ENCODE measurements at regions not wholly inside any gene's neighbourhood (a gene's known extent, or its start where the extent isn't known, plus 50 kb on each side); places are given as distances from the start of the nearest gene placed in this dataset.

DNA sequence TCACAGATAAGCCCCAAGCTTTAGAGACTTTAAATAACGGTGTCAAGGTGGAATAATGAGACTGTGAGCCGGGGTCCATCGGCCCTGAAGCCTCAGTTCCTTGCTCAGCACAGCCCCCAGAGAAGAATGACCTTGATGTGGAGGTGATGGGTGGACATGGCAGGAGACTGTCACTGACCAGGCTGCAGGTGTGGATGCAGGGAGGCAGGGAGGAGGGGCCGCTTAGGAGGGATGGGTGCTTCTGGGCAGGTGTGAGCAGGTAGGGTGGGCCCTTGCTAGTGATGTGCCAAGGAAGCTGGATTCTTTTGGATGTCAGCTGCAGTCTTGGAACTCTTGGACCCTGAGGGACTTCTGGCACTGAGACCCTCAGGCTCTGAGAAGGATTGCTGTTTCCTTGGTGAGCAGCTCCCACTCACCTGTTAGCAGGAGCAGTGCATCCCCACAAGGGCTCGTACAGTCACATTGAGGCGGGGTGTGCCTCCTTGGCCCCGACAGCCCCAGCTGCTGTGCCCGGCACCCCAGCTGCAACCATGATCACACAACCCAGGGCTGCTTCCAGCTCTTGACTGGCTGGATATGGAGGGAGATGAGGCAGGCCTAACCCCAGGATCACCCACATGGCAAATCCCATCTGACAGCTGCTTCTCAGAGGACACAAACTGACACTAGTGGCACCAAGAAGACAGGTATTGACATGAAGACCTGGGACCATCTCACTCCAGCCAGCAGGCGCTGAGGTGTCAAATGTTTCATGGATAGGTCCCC lies 209.8 kb upstream of the HDAC4 start:
- TF ChIP-seq POLR2A (IDR thresholded peaks at IDR 0.05), result no peak
- no peak for TF ChIP-seq POLR2AphosphoS5 (IDR thresholded peaks at IDR 0.05)
- TF ChIP-seq, protein P1, sequence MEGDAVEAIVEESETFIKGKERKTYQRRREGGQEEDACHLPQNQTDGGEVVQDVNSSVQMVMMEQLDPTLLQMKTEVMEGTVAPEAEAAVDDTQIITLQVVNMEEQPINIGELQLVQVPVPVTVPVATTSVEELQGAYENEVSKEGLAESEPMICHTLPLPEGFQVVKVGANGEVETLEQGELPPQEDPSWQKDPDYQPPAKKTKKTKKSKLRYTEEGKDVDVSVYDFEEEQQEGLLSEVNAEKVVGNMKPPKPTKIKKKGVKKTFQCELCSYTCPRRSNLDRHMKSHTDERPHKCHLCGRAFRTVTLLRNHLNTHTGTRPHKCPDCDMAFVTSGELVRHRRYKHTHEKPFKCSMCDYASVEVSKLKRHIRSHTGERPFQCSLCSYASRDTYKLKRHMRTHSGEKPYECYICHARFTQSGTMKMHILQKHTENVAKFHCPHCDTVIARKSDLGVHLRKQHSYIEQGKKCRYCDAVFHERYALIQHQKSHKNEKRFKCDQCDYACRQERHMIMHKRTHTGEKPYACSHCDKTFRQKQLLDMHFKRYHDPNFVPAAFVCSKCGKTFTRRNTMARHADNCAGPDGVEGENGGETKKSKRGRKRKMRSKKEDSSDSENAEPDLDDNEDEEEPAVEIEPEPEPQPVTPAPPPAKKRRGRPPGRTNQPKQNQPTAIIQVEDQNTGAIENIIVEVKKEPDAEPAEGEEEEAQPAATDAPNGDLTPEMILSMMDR (IDR thresholded peaks at IDR 0.05), result no peak
- DNase-seq (ENCODE audit: low spot score), result no peak
- Histone ChIP-seq H3K36me3 (no peaks in the 10 kb centered on the region), H3K27me3 (replicated peaks; ENCODE audit: insufficient read depth) (no peaks in the 10 kb centered on the region), H3K27ac (no peak overlapping the region), H3K4me1 (replicated peaks) (no peaks in the 10 kb centered on the region), H3K9me3 (no peaks in the 10 kb centered on the region), H3K4me3 (no peak overlapping the region)
- intact Hi-C loops (cut with DNase I), result no loop called here
- 86% methylated on average over 6 of the region's 9 CpGs for WGBS

DNA sequence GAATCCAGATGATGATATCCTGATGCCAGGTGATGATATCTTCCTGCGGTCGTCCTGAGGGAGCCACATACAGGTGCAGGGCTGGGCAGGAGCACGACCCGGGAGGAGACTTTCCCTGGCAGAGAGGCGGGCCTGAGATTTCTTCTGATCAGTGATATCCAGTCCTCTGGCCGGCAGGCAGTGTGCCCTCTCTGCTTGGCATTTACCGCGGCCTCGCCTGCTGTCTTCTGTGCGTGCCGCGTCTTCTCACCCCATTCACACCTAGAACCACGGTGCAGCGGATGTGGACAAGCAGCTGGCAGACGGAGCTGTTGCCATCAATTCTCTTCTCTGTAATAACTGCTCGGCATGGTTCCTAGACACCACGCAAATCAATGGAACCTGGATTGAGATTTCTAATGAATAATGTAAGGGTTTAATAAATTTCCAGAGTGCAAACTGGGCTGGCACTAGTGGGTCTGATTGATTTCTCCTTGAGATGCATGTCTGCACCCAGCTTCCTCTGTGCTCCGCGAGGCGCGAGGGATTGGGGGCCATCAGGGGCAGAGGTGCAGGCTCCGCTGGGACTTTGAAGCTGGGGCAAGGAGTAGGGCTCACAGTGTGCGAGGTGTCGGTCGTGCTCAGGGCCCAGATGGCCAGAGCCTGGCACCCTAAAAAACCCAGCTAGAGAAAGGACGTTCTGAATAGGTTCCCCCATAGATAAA lies 208.9 kb upstream of the HDAC4 start:
- DNase-seq (ENCODE audit: low spot score), result no peak
- no peaks in the 10 kb centered on the region for H3K4me1 ChIP-seq (replicated peaks)
- TF ChIP-seq, protein P1 (IDR thresholded peaks at IDR 0.05), result no peak
- TF ChIP-seq POLR2A (IDR thresholded peaks at IDR 0.05), result no peak
- no peak for TF ChIP-seq POLR2AphosphoS5 (IDR thresholded peaks at IDR 0.05)
- no peak overlapping the region for H3K4me3 ChIP-seq
- no peaks in the 10 kb centered on the region for H3K27me3 ChIP-seq (replicated peaks; ENCODE audit: insufficient read depth)
- H3K36me3 ChIP-seq, result no peaks in the 10 kb centered on the region
- WGBS, result 90% methylated on average over 26 of the region's 26 CpGs
- intact Hi-C loops (cut with DNase I), result no loop called here
- no peaks in the 10 kb centered on the region for H3K9me3 ChIP-seq
- no peak overlapping the region for H3K27ac ChIP-seq

DNA sequence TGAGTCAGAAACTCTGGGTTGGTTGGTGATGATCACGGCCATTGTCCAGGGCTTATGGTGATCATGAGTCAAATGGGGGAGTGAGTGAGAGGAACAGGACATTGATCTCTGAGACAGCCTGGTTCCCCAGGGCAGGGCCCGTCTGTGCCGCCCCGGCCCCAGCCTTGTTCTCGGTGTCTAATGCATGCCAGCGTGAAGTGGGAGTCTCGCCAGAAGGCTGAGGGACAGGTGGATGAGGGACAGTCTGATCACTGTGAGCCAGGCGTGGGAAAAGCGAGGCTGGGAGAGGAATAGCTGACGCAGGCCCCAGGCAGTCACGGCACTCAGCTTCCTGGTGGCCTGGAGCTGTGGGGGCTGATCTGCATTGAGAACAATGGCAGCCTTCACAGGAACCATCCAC lies 208.3 kb upstream of the HDAC4 start:
- H3K27ac ChIP-seq, result no peak overlapping the region
- WGBS, result 84% methylated on average over 11 of the region's 11 CpGs
- DNase-seq (ENCODE audit: low spot score), result no peak
- no peaks in the 10 kb centered on the region for H3K27me3 ChIP-seq (replicated peaks; ENCODE audit: insufficient read depth)
- no peaks in the 10 kb centered on the region for H3K9me3 ChIP-seq
- intact Hi-C loops (cut with DNase I), result no loop called here
- H3K4me3 ChIP-seq, result no peak overlapping the region
- no peaks in the 10 kb centered on the region for H3K36me3 ChIP-seq
- no peaks in the 10 kb centered on the region for H3K4me1 ChIP-seq (replicated peaks)
- TF ChIP-seq POLR2A (IDR thresholded peaks at IDR 0.05), result no peak
- no peak for TF ChIP-seq POLR2AphosphoS5 (IDR thresholded peaks at IDR 0.05)
- TF ChIP-seq, protein P1 (IDR thresholded peaks at IDR 0.05), result no peak

DNA sequence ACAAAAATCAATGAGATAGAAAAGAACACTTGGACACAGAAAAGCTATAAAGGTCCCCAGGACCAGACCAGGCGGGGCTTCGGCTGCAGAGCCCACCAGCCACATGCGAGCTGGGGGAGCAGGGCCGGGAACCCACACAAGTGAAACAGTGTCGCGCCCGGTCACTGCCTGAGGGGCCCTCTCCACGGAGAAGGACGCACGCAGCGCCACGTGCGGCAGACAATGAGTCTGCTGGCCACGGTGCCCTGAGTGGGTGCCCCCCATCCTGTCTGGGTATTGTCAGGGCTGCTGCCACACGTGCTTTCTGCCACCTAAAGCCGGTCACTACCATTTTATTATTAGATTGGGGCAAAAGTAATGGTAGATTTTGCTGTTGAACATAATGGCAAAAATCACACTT lies 207.9 kb upstream of the HDAC4 start:
- TF ChIP-seq, protein P1 (IDR thresholded peaks at IDR 0.05), result no peak
- no peak for TF ChIP-seq POLR2A (IDR thresholded peaks at IDR 0.05)
- TF ChIP-seq POLR2AphosphoS5 (IDR thresholded peaks at IDR 0.05), result no peak
- Histone ChIP-seq H3K36me3 (no peaks in the 10 kb centered on the region), H3K4me3 (no peak overlapping the region), H3K27me3 (replicated peaks; ENCODE audit: insufficient read depth) (no peaks in the 10 kb centered on the region), H3K9me3 (no peaks in the 10 kb centered on the region), H3K27ac (no peak overlapping the region), H3K4me1 (replicated peaks) (no peaks in the 10 kb centered on the region)
- 87% methylated on average over 16 of the region's 16 CpGs for WGBS
- intact Hi-C loops (cut with DNase I), result no loop called here
- no peak for DNase-seq (ENCODE audit: low spot score)

DNA sequence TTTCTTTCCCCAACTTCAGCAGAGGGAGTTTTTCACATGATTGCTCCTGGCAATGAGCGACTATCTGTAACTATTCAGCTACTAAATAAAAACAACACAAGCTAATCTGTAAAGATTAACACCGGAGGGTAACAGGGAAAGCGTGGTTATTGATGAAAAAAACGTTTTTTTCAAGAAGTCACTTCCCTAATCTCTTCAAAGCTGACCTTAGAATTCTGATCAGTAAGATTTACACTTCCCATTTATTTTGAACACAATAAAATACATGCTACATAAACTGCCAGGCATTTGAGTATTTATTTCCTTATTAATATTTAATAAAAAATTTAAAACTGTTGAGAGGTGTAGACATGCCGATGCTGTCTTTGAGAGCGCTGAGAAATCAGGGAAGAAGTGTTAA lies 207.4 kb upstream of the HDAC4 start:
- Histone ChIP-seq H3K27me3 (replicated peaks; ENCODE audit: insufficient read depth) (no peaks in the 10 kb centered on the region), H3K4me1 (replicated peaks) (no peaks in the 10 kb centered on the region), H3K36me3 (no peaks in the 10 kb centered on the region), H3K9me3 (no peaks in the 10 kb centered on the region), H3K27ac (no peak overlapping the region), H3K4me3 (no peak overlapping the region)
- intact Hi-C loops (cut with DNase I), result no loop called here
- DNase-seq (ENCODE audit: low spot score), result no peak
- TF ChIP-seq, protein P1 (IDR thresholded peaks at IDR 0.05), result no peak
- TF ChIP-seq POLR2AphosphoS5 (IDR thresholded peaks at IDR 0.05) (no peak), POLR2A (IDR thresholded peaks at IDR 0.05) (no peak)
- WGBS, result 74% methylated on average over 6 of the region's 6 CpGs
